NT2/D1 (cell line): ENCODE measurements at regions not wholly inside any gene's neighbourhood (a gene's known extent, or its start where the extent isn't known, plus 50 kb on each side); places are given as distances from the start of the nearest gene placed in this dataset.

ENCODE experiments used
- DNase-seq: peaks from one replicate; pipeline ENCODE4 v3.0.0-alpha.2; 2011; ENCODE audit warnings: low read depth, low spot score
- H3K27me3 ChIP-seq: 2 replicates; pipeline ENCODE4 v1.6.0; 2011; ENCODE audit warnings: mild to moderate bottlenecking; ENCODE audit not compliant: insufficient read length, insufficient read depth
- H3K36me3 ChIP-seq: 2 replicates; pipeline ENCODE4 v1.6.1; 2011; ENCODE audit warnings: mild to moderate bottlenecking, low read length, mixed read lengths; ENCODE audit not compliant: insufficient read depth, insufficient read length
- H3K4me1 ChIP-seq: 2 replicates; pipeline ENCODE4 v1.5.1; 2011; ENCODE audit not compliant: insufficient read depth, insufficient read length
- H3K4me3 ChIP-seq: 2 replicates; pipeline ENCODE4 v1.5.1; 2011; ENCODE audit warnings: low read depth; ENCODE audit not compliant: insufficient read length
- H3K9ac ChIP-seq: 2 replicates; pipeline ENCODE4 v1.6.0; 2011; ENCODE audit warnings: low read depth; ENCODE audit not compliant: insufficient read length
- H3K9me3 ChIP-seq: 2 replicates; pipeline ENCODE4 v1.5.1; 2011; ENCODE audit warnings: mild to moderate bottlenecking, low read length; ENCODE audit not compliant: insufficient read depth
- SUZ12 ChIP-seq: IDR thresholded peaks from 2 replicates; pipeline ENCODE4 v1.6.1; 2011; ENCODE audit not compliant: insufficient read length, insufficient read depth; ENCODE audit errors: extremely low read depth
- YY1 ChIP-seq: IDR thresholded peaks from 2 replicates; pipeline ENCODE4 v1.6.1; 2011; ENCODE audit not compliant: insufficient read length, insufficient read depth
- ZNF274 ChIP-seq: IDR thresholded peaks from 2 replicates; pipeline ENCODE4 v1.6.1; 2011; ENCODE audit warnings: mild to moderate bottlenecking, low read depth, low read length

GRCh38 chr2:239566162-239566994, 165.6 kb upstream of the HDAC4 start:
- TF ChIP-seq SUZ12 (no peak), ZNF274 (no peak), YY1 (no peak)
- peaks cover 16% of the 10 kb centered on the region for H3K27me3 ChIP-seq
- H3K4me3 ChIP-seq, result no peak overlapping the region
- H3K4me1 ChIP-seq, result peaks cover 8% of the 10 kb centered on the region
- H3K9me3 ChIP-seq, result 0 out of 2 replicates have a peak, but pooled peaks cover 4% of the 10 kb centered on the region
- H3K36me3 ChIP-seq, result no peaks in the 10 kb centered on the region
- no peak for DNase-seq
- H3K9ac ChIP-seq, result no peak overlapping the region

- peaks cover 16% of the 10 kb centered on the region for H3K27me3 ChIP-seq
- TF ChIP-seq YY1 (no peak), ZNF274 (no peak), SUZ12 (no peak)
Observed at GRCh38 chr2:239564587-239564986, 163.8 kb upstream of the HDAC4 start.

GRCh38 chr2:239563561-239563960, 162.7 kb upstream of the HDAC4 start:
- H3K27me3 ChIP-seq, result peaks cover 16% of the 10 kb centered on the region
- no peak overlapping the region for H3K4me3 ChIP-seq
- no peaks in the 10 kb centered on the region for H3K36me3 ChIP-seq
- no peaks in the 10 kb centered on the region for H3K4me1 ChIP-seq
- 0 out of 2 replicates have a peak, but pooled peaks cover 4% of the 10 kb centered on the region for H3K9me3 ChIP-seq
- H3K9ac ChIP-seq, result no peak overlapping the region
- no peak for DNase-seq
- TF ChIP-seq SUZ12 (no peak), ZNF274 (no peak), YY1 (no peak)

More at GRCh38 chr2:239564587-239564986, 163.8 kb upstream of the HDAC4 start:
- Histone ChIP-seq H3K9me3 (0 out of 2 replicates have a peak, but pooled peaks cover 4% of the 10 kb centered on the region), H3K4me1 (no peaks in the 10 kb centered on the region), H3K36me3 (no peaks in the 10 kb centered on the region), H3K9ac (no peak overlapping the region), H3K4me3 (no peak overlapping the region)
- DNase-seq, result no peak

- TF ChIP-seq SUZ12, result no peak
- no peak for TF ChIP-seq YY1
- no peak for TF ChIP-seq ZNF274
- no peaks in the 10 kb centered on the region for H3K36me3 ChIP-seq
- H3K9me3 ChIP-seq, result 0 out of 2 replicates have a peak, but pooled peaks cover 4% of the 10 kb centered on the region
- H3K4me3 ChIP-seq, result no peak overlapping the region
- H3K4me1 ChIP-seq, result no peaks in the 10 kb centered on the region
- no peak overlapping the region for H3K9ac ChIP-seq
- DNase-seq, result no peak
- H3K27me3 ChIP-seq, result peaks cover 14% of the 10 kb centered on the region
Observed at GRCh38 chr2:239561446-239562001, 160.7 kb upstream of the HDAC4 start.

GRCh38 chr2:239559417-239560261, 158.8 kb upstream of the HDAC4 start:
- Histone ChIP-seq H3K9me3 (no peaks in the 10 kb centered on the region), H3K36me3 (no peaks in the 10 kb centered on the region), H3K27me3 (no peaks in the 10 kb centered on the region), H3K9ac (no peak overlapping the region), H3K4me3 (no peak overlapping the region), H3K4me1 (no peaks in the 10 kb centered on the region)
- TF ChIP-seq ZNF274 (no peak), YY1 (no peak), SUZ12 (no peak)
- no peak for DNase-seq

GRCh38 chr2:239558661-239559060, 157.8 kb upstream of the HDAC4 start:
- TF ChIP-seq ZNF274 (no peak), YY1 (no peak), SUZ12 (no peak)
- H3K9me3 ChIP-seq, result no peaks in the 10 kb centered on the region
- H3K36me3 ChIP-seq, result no peaks in the 10 kb centered on the region
- H3K27me3 ChIP-seq, result peaks cover 3% of the 10 kb centered on the region
- H3K4me1 ChIP-seq, result no peaks in the 10 kb centered on the region
- no peak overlapping the region for H3K9ac ChIP-seq
- no peak overlapping the region for H3K4me3 ChIP-seq
- no peak for DNase-seq
